Suprapubic skin (tissue), 4 donors: ENCODE measurements at regions not wholly inside any gene's neighbourhood (a gene's known extent, or its start where the extent isn't known, plus 50 kb on each side); places are given as distances from the start of the nearest gene placed in this dataset.

ENCODE experiments used
- CTCF ChIP-seq, 2 donors: fragments of 200-600 bp in 1 of 2; fragments of 450-650 bp in 1 of 2; sonication (generic) in 1 of 2; IDR thresholded peaks; one replicate each; pipeline ENCODE4 v1.5.1; 2016 to 2019; ENCODE audit warnings: antibody characterized with exemption in 2 of 2, mild to moderate bottlenecking in 1 of 2, moderate library complexity in 1 of 2
- EP300 ChIP-seq: sonication (generic); formaldehyde crosslinking; IDR thresholded peaks from one replicate; pipeline ENCODE4 v1.6.1; 2017; ENCODE audit warnings: antibody characterized with exemption
- POLR2A ChIP-seq, 2 donors: fragments of 450-650 bp; IDR thresholded peaks; one replicate each; pipeline ENCODE4 v1.6.1; 2017; ENCODE audit warnings: antibody characterized with exemption in 2 of 2, mild to moderate bottlenecking in 2 of 2, moderate library complexity in 2 of 2
- POLR2AphosphoS5 ChIP-seq, 3 donors: sonication (generic); formaldehyde crosslinking; IDR thresholded peaks; one replicate each; pipeline ENCODE4 v1.6.1; 2017; ENCODE audit warnings: antibody characterized with exemption in 3 of 3

- no peak for TF ChIP-seq POLR2A (IDR thresholded peaks at IDR 0.05)
- TF ChIP-seq CTCF (IDR thresholded peaks at IDR 0.05) = no peak
- no peak for TF ChIP-seq POLR2AphosphoS5 (IDR thresholded peaks at IDR 0.05)
- TF ChIP-seq EP300 = no peak
Measured at GRCh38 chr5:93899026-93899600, 157.7 kb upstream of the POU5F2 start.
